Bronchial epithelial cell (primary cell): ENCODE measurements at regions not wholly inside any gene's neighbourhood (a gene's known extent, or its start where the extent isn't known, plus 50 kb on each side); places are given as distances from the start of the nearest gene placed in this dataset.
A peak's percentile ranks its signal among the peaks of the same experiment; 100 is the strongest.

ENCODE experiments used
- DNase-seq: peaks from one replicate; pipeline ENCODE4 v3.0.0-alpha.2; 2010; ENCODE audit warnings: low read depth
- FAIRE-seq: peaks from 2 replicates; lab custom pipeline; 2011; peaks lifted over from hg19 to GRCh38; lab: Jason Lieb, UNC
- H3K27me3 ChIP-seq: 2 replicates; pipeline ENCODE4 v1.5.1; 2011; ENCODE audit warnings: low read length; ENCODE audit not compliant: control insufficient read depth, insufficient read depth
- H3K36me3 ChIP-seq: 2 replicates; pipeline ENCODE4 v1.5.1; 2011; ENCODE audit warnings: low read length; ENCODE audit not compliant: control insufficient read depth, insufficient read depth
- H3K4me3 ChIP-seq: 2 replicates; pipeline ENCODE4 v1.5.1; 2011; ENCODE audit warnings: mild to moderate bottlenecking, low read depth, low read length, control low read depth
- TF ChIP-seq, protein P1 (sequence below): IDR thresholded peaks from 2 replicates; pipeline ENCODE4 v1.5.1; 2011; ENCODE audit warnings: mild to moderate bottlenecking, moderate library complexity, low read length, control low read depth, inconsistent platforms; ENCODE audit not compliant: insufficient read depth, severe bottlenecking

DNA sequence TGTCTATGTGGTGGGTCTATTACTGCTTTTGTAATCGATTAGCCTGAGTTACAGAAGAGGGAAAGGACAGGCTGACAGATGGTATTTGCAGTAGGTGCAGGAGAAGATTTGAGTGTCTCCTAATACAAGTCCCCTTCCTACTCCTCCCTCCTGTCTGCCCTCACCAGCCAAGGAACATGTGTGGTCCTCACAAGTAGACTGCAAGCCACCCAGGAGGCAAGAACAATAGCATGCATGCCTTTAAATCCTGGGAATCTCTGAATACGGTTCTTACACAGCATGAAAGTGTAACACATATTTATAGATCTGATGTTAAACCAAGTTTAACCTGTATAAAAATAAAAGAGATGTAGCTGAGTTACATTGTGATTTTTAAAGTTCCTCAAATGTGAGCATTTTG lies 117.0 kb downstream of the PTCSC3 start:
- FAIRE-seq: no peak

DNA sequence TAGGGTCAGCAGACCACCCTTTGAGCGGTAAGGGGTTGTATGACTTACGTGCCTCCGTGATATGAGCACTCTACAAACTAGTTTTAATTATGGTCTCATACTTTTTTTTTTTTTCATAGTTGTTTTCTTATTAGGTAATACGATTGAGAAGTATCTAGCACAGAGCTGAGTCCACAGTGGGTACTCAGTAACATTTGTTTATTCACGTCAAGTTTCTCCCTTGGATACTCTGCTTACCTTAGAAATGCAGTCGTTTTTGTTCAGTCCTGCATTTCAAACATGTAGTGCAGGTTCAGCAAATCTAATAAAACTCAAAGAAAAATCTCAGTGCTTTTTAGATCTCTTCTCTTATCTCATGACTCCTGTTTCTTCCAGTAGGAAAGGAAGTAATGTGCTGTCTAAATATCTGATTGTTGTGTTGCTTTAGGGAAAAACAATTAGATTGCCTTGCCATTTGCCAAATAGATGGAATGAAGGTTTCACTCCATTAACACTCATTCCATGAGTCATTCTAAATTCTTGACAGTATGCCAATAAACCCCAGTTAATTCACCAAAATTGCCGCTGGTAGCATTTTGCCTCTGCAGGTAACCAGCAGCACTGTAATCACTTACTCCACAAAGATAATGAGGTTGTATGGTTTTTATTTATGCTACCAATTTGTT lies 118.9 kb downstream of the PTCSC3 start:
- no peaks in the 10 kb centered on the region for H3K27me3 ChIP-seq
- FAIRE-seq (peak; percentile 75), DNase-seq (peak; percentile 89)
- H3K36me3 ChIP-seq: no peaks in the 10 kb centered on the region
- TF ChIP-seq, protein P1, sequence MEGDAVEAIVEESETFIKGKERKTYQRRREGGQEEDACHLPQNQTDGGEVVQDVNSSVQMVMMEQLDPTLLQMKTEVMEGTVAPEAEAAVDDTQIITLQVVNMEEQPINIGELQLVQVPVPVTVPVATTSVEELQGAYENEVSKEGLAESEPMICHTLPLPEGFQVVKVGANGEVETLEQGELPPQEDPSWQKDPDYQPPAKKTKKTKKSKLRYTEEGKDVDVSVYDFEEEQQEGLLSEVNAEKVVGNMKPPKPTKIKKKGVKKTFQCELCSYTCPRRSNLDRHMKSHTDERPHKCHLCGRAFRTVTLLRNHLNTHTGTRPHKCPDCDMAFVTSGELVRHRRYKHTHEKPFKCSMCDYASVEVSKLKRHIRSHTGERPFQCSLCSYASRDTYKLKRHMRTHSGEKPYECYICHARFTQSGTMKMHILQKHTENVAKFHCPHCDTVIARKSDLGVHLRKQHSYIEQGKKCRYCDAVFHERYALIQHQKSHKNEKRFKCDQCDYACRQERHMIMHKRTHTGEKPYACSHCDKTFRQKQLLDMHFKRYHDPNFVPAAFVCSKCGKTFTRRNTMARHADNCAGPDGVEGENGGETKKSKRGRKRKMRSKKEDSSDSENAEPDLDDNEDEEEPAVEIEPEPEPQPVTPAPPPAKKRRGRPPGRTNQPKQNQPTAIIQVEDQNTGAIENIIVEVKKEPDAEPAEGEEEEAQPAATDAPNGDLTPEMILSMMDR: no peak
- no peak overlapping the region for H3K4me3 ChIP-seq

More for the DNA sequence above, 117.0 kb downstream of the PTCSC3 start:
- TF ChIP-seq, protein P1: no peak
- Histone ChIP-seq H3K4me3 (no peak overlapping the region), H3K27me3 (no peaks in the 10 kb centered on the region), H3K36me3 (no peaks in the 10 kb centered on the region)
- DNase-seq: no peak

DNA sequence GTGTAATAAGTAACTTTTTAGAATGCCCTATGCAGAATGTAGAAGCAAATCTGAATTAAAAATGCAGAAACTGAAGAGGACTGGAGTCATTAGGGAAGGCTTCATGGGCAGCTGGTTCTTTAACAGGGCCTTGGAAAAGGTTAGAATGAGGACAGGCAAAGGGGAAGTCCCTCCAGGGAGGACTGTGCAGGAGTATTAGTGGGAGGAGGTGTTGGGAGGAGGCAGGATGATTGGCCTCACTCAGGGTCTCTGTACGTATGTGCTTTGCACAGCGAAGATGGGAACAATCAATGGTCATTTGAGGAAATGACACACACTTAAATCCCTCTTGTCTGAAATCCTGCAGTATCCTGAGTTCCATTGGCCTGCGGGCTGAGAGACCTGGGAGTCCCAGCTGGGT lies 119.7 kb downstream of the PTCSC3 start:
- FAIRE-seq (no peak), DNase-seq (no peak)
- Histone ChIP-seq H3K27me3 (no peaks in the 10 kb centered on the region), H3K4me3 (no peak overlapping the region), H3K36me3 (no peaks in the 10 kb centered on the region)
- TF ChIP-seq, protein P1: no peak

DNA sequence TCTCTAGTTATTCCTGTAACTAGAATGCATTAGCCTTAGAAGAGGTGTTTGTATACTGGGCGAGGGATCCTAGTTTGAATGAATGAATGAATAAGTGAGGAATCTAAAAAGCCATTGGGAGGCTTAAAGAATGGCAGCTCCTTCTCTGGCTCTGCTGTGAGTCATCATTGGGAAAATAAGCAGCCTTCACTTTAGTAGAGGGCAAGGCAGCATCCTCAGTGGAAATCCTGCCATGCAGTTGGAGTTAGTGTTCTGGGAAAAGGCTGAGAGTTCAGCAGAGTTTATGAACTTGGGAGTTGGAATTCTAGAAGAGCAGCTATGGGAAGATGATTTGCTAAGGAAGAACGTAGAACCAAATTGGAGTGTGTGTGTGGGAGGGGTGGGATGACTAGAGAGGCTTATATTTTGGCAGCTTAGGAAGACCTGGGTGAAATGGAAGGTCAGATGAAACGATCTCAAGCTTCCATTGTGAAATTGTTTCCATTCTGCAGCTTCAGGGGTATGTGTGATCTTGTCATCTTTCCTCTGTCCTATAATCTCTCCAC lies 120.8 kb downstream of the PTCSC3 start:
- FAIRE-seq (peak; percentile 32), DNase-seq (peak; percentile 16)
- Histone ChIP-seq H3K27me3 (no peaks in the 10 kb centered on the region), H3K4me3 (no peak overlapping the region), H3K36me3 (no peaks in the 10 kb centered on the region)
- TF ChIP-seq, protein P1: no peak

DNA sequence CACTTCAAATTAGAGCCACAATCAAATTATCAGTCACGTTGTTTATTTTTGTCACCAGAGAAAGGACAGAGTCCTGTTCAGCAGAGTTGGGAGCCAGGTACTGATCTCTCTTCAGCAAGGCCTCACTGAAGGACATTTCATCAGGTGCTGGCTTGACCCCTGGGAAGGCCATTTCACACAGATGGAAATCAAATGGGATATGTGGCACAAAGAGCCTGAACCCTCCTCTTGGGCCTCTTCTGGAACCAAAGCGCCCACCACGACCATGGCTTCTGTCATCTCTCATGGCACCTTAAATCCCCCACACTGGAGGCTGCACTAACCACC lies 121.5 kb downstream of the PTCSC3 start:
- TF ChIP-seq, protein P1: no peak
- H3K27me3 ChIP-seq: no peaks in the 10 kb centered on the region
- no peaks in the 10 kb centered on the region for H3K36me3 ChIP-seq
- FAIRE-seq (no peak), DNase-seq (no peak)
- H3K4me3 ChIP-seq: no peak overlapping the region
